H9 (cell line): ENCODE measurements at regions not wholly inside any gene's neighbourhood (a gene's known extent, or its start where the extent isn't known, plus 50 kb on each side); places are given as distances from the start of the nearest gene placed in this dataset.

Experiments used
- DNase-seq: peaks from one replicate; pipeline ENCODE4 v3.0.0-alpha.2; 2017
- H2AFZ ChIP-seq: one replicate; pipeline ENCODE4 v1.6.1; 2013; ENCODE audit warnings: mild to moderate bottlenecking, low read length, control low read depth, moderate library complexity
- H2AK5ac ChIP-seq: 2 replicates; pipeline ENCODE4 v1.6.1; 2013; ENCODE audit warnings: low read length, control low read depth, mixed read lengths; ENCODE audit not compliant: insufficient read length
- H2BK120ac ChIP-seq: one replicate; pipeline ENCODE4 v1.6.1; 2013; ENCODE audit warnings: low read depth, mild to moderate bottlenecking, low read length, control low read depth, inconsistent platforms; ENCODE audit not compliant: poor library complexity, severe bottlenecking
- H2BK12ac ChIP-seq: 2 replicates; pipeline ENCODE4 v1.6.1; 2013; ENCODE audit warnings: low read length, control low read depth, mixed read lengths, low read depth; ENCODE audit not compliant: insufficient read length
- H2BK15ac ChIP-seq: 2 replicates; pipeline ENCODE4 v1.6.1; 2013; ENCODE audit warnings: low read depth, low read length, control low read depth
- H2BK20ac ChIP-seq: one replicate; pipeline ENCODE4 v1.6.1; 2013; ENCODE audit warnings: low read depth, mild to moderate bottlenecking, low read length, control low read depth, inconsistent platforms; ENCODE audit not compliant: poor library complexity, severe bottlenecking
- H2BK5ac ChIP-seq: 2 replicates; pipeline ENCODE4 v1.6.1; 2013; ENCODE audit warnings: low read length, control low read depth, mixed read lengths; ENCODE audit not compliant: insufficient read length
- H3K14ac ChIP-seq: 2 replicates; pipeline ENCODE4 v1.6.1; 2013; ENCODE audit warnings: low read length, control low read depth; ENCODE audit not compliant: insufficient read depth
- H3K18ac ChIP-seq: 2 replicates; pipeline ENCODE4 v1.6.1; 2013; ENCODE audit warnings: low read depth, mild to moderate bottlenecking, mixed read lengths, low read length, control low read depth; ENCODE audit not compliant: insufficient read length
- H3K23ac ChIP-seq: 2 replicates; pipeline ENCODE4 v1.6.1; 2013; ENCODE audit warnings: low read length, control low read depth, mixed read lengths, low read depth; ENCODE audit not compliant: insufficient read length
- H3K23me2 ChIP-seq: 2 replicates; pipeline ENCODE4 v1.6.1; 2013; ENCODE audit warnings: low read depth, mild to moderate bottlenecking, mixed read lengths, low read length, control low read depth; ENCODE audit not compliant: insufficient read length, poor library complexity, severe bottlenecking
- H3K27ac ChIP-seq: 2 replicates; pipeline ENCODE4 v1.5.1; 2013; ENCODE audit warnings: low read length, control low read depth, mixed read lengths, low read depth; ENCODE audit not compliant: insufficient read length
- H3K27me3 ChIP-seq: 2 replicates; pipeline ENCODE4 v1.6.1; 2013; ENCODE audit warnings: low read length, control low read depth, inconsistent platforms; ENCODE audit not compliant: insufficient read depth
- H3K4ac ChIP-seq: 2 replicates; pipeline ENCODE4 v1.6.1; 2013; ENCODE audit warnings: low read depth, mild to moderate bottlenecking, control low read depth, inconsistent platforms, low read length, moderate library complexity
- H3K4me1 ChIP-seq: 2 replicates; pipeline ENCODE4 v1.6.1; 2013; ENCODE audit warnings: low read length, control low read depth, inconsistent platforms; ENCODE audit not compliant: insufficient read depth
- H3K4me2 ChIP-seq: 2 replicates; pipeline ENCODE4 v1.6.1; 2013; ENCODE audit warnings: low read length, control low read depth, mixed read lengths; ENCODE audit not compliant: insufficient read length, insufficient read depth
- H3K56ac ChIP-seq: 2 replicates; pipeline ENCODE4 v1.6.1; 2013; ENCODE audit warnings: low read depth, mild to moderate bottlenecking, mixed read lengths, low read length, control low read depth; ENCODE audit not compliant: insufficient read length
- H3K79me1 ChIP-seq: 2 replicates; pipeline ENCODE4 v1.6.1; 2013; ENCODE audit warnings: low read depth, mild to moderate bottlenecking, moderate library complexity, low read length, control low read depth, inconsistent platforms; ENCODE audit not compliant: insufficient read depth, poor library complexity, severe bottlenecking
- H3K79me2 ChIP-seq: 2 replicates; pipeline ENCODE4 v1.6.1; 2013; ENCODE audit warnings: low read length, control low read depth, inconsistent platforms; ENCODE audit not compliant: insufficient read depth
- H3K9ac ChIP-seq: 2 replicates; pipeline ENCODE4 v1.6.1; 2013; ENCODE audit warnings: low read length, control low read depth, mixed read lengths; ENCODE audit not compliant: insufficient read length; ENCODE audit errors: extremely low read depth
- H3K9me3 ChIP-seq: one replicate; pipeline ENCODE4 v1.6.1; 2013; ENCODE audit warnings: low read depth, low read length, inconsistent platforms; ENCODE audit not compliant: control insufficient read depth
- H3T11ph ChIP-seq: one replicate; pipeline ENCODE4 v1.6.1; 2013; ENCODE audit warnings: mild to moderate bottlenecking, low read length, control low read depth, inconsistent platforms
- H4K20me1 ChIP-seq: one replicate; pipeline ENCODE4 v1.6.1; 2013; ENCODE audit not compliant: control insufficient read depth, insufficient read length, insufficient read depth
- H4K5ac ChIP-seq: 2 replicates; pipeline ENCODE4 v1.6.1; 2013; ENCODE audit warnings: low read depth, mild to moderate bottlenecking, mixed read lengths, low read length, control low read depth; ENCODE audit not compliant: insufficient read length
- H4K8ac ChIP-seq: replicated peaks from 2 replicates; pipeline ENCODE4 v1.6.1; 2013; ENCODE audit warnings: low read length, control low read depth, mixed read lengths, low read depth; ENCODE audit not compliant: insufficient read length
- H4K91ac ChIP-seq: 2 replicates; pipeline ENCODE4 v1.6.1; 2013; ENCODE audit warnings: low read depth, mild to moderate bottlenecking, moderate library complexity, mixed read lengths, low read length, control low read depth; ENCODE audit not compliant: insufficient read length
- H3K27ac Mint-ChIP-seq, 3 experiments: 2 replicates in 2 of 3; 3 replicates in 1 of 3; pipeline ENCODE4 v1.8.0; 2020 to 2021; ENCODE audit warnings: mixed read lengths in 3 of 3, mild to moderate bottlenecking in 1 of 3, moderate library complexity in 1 of 3
- H3K27me3 Mint-ChIP-seq: 2 replicates; pipeline ENCODE4 v1.8.0; 2021; ENCODE audit warnings: low read depth, mild to moderate bottlenecking, moderate library complexity, mixed read lengths
- H3K36me3 Mint-ChIP-seq, 3 experiments: 2 replicates in 2 of 3; 3 replicates in 1 of 3; pipeline ENCODE4 v1.8.0; 2020 to 2021; ENCODE audit warnings: low read depth in 3 of 3, mixed read lengths in 3 of 3; ENCODE audit not compliant: insufficient read depth in 1 of 3
- H3K4me1 Mint-ChIP-seq, 2 experiments: 2 replicates each; pipeline ENCODE4 v1.8.0; 2020; ENCODE audit warnings: mixed read lengths in 2 of 2
- H3K4me3 Mint-ChIP-seq, 2 experiments: 2 replicates in 1 of 2; 3 replicates in 1 of 2; pipeline ENCODE4 v1.8.0; 2020 to 2021; ENCODE audit warnings: mild to moderate bottlenecking in 2 of 2, mixed read lengths in 2 of 2, moderate library complexity in 1 of 2
- H3K9me3 Mint-ChIP-seq, 2 experiments: 2 replicates in 1 of 2; 3 replicates in 1 of 2; pipeline ENCODE4 v1.8.0; 2020; ENCODE audit warnings: mild to moderate bottlenecking in 2 of 2, mixed read lengths in 2 of 2, moderate library complexity in 1 of 2
- WGBS: extraction: QIAGEN DNeasy Blood & Tissue Kit; methylation state at CpG from one replicate; pipeline ENCODE4 v1.1.7; 2013; ENCODE audit warnings: missing lambda C conversion rate, low lambda C conversion rate, mixed read lengths; ENCODE audit not compliant: insufficient read length; ENCODE audit errors: extremely low coverage; 5-methylcytosine and 5-hydroxymethylcytosine counted together
- TF ChIP-seq, protein P1 (sequence below): fragments of 200-600 bp; sonication (generic); conservative IDR thresholded peaks from 3 replicates; pipeline ENCODE4 v1.8.0; 2021; ENCODE audit warnings: antibody characterized with exemption, mild to moderate bottlenecking

DNA sequence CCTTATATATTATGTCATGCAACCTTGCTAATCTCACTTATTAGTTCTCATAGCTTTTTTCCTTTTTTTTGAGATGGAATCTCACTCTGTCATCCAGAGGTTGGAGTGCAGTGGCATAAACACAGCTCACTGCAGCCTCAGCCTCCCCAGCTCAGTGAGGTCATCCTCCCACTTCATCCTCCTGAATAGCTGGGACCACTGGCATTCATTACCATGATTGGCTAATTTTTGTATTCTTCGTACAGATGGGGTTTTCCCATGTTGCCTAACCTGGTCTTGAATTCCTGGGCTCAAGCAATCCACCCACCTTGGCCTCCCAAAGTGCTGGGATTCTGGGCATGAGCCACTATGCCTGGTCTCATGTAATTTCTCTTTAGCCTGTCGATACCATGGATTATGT is 89.1 kb upstream of the TRIM24 start:
- Histone ChIP-seq H3K14ac (no peak overlapping the region), H3K4me1 (no peaks in the 10 kb centered on the region), H2BK15ac (no peak overlapping the region), H2AFZ (no peak overlapping the region), H4K20me1 (no peaks in the 10 kb centered on the region), H2BK12ac (no peak overlapping the region), H3K27me3 (no peaks in the 10 kb centered on the region), H3K23me2 (no peaks in the 10 kb centered on the region), H3K18ac (no peak overlapping the region), H3K27ac (no peak overlapping the region), H4K91ac (no peak overlapping the region), H3K56ac (no peak overlapping the region), H3K4ac (no peak overlapping the region), H2BK20ac (no peak overlapping the region), H3K9ac (no peak overlapping the region), H3K79me2 (no peaks in the 10 kb centered on the region), H3K9me3 (peaks cover 9% of the 10 kb centered on the region), H2AK5ac (no peak overlapping the region), H3K79me1 (no peaks in the 10 kb centered on the region), H2BK5ac (no peak overlapping the region), H3K23ac (no peak overlapping the region), H4K8ac (no peak overlapping the region), H3T11ph (no peak overlapping the region), H2BK120ac (no peak overlapping the region), H4K5ac (no peak overlapping the region), H3K4me2 (no peak overlapping the region)
- H3K4me1 Mint-ChIP-seq = no peaks in the 10 kb centered on the region; a peak in 1 of 4 replicates
- H3K36me3 Mint-ChIP-seq = peaks cover 22 to 28% (median 26%) of the 10 kb centered on the region in 3 experiments
- H3K27ac Mint-ChIP-seq = no peak overlapping the region
- no peaks in the 10 kb centered on the region for H3K27me3 Mint-ChIP-seq
- TF ChIP-seq, protein P1, sequence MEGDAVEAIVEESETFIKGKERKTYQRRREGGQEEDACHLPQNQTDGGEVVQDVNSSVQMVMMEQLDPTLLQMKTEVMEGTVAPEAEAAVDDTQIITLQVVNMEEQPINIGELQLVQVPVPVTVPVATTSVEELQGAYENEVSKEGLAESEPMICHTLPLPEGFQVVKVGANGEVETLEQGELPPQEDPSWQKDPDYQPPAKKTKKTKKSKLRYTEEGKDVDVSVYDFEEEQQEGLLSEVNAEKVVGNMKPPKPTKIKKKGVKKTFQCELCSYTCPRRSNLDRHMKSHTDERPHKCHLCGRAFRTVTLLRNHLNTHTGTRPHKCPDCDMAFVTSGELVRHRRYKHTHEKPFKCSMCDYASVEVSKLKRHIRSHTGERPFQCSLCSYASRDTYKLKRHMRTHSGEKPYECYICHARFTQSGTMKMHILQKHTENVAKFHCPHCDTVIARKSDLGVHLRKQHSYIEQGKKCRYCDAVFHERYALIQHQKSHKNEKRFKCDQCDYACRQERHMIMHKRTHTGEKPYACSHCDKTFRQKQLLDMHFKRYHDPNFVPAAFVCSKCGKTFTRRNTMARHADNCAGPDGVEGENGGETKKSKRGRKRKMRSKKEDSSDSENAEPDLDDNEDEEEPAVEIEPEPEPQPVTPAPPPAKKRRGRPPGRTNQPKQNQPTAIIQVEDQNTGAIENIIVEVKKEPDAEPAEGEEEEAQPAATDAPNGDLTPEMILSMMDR = no peak
- peaks cover 27 to 30% of the 10 kb centered on the region in 2 experiments for H3K9me3 Mint-ChIP-seq
- H3K4me3 Mint-ChIP-seq = no peak overlapping the region
- DNase-seq = no peak
- no CpG with 5 or more reads among the region's 2 CpGs for WGBS
